ENCODE measurements at regions not wholly inside any gene's neighbourhood (a gene's known extent, or its start where the extent isn't known, plus 50 kb on each side); places are given as distances from the start of the nearest gene placed in this dataset.
"Not testable (repeated sequence)": the region's sequence is repeated elsewhere in the genome, so short reads cannot be mapped to it uniquely, and the experiment has no call there.

DNA sequence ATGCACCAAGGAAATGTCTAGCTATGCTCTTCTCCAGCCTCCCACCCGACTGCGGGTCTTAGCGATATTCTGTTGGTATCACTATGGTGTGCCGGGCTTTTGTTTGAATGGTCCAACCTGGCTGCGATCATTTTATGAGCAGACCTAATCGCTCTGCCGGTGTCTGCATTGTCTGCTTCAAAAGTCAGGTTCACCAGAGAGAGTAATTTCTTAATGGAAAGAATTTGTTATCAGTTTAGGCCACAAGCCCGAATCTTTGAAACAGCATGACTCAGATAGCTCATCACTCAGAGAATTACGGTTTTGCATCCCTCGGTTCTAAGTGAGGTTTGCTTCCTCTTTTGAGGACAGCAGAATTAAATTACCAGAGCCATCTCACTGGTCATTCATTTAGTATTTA, 521.0 kb upstream of the ARID1B start:
- DNase-seq: no peak

DNA sequence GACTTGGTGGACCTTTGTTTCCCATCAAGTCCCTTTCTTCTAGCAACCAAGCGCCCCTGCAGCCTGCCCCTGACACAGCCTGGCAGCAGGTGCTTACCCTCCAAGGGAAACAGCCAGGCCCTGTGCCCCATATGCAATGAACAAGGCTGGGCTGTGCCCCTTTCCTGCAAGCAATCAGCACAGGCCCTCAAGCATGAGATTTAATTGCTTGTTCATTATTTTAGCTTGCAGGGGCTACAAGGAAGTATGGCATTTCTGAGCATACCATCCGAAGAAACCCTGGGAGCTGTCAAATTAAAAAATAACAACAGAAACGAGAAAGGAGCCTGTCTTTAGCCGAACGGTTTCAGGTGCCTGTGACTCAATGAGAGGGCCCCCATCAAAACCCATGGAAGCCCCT, 522.9 kb upstream of the ARID1B start:
- no peak for DNase-seq

DNA sequence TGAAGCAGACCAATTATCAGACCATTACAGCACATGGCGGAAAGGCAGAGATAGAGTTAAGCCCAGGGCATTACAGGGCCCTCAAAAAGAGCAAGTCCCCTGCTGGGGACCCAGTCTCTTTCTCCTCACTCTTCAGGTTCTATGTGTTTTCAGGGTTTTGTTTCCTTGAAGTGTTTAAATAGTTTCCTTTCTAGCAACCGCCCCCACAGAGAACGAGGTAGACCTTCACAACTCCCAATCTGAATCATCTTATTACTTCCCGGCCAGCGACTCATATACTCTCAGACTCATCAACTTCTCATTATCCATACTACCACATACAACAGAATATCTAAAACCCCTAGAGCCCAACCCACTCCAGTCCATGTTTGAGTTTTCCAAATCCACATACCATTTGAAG, 526.6 kb upstream of the ARID1B start:
- no peak for DNase-seq

DNA sequence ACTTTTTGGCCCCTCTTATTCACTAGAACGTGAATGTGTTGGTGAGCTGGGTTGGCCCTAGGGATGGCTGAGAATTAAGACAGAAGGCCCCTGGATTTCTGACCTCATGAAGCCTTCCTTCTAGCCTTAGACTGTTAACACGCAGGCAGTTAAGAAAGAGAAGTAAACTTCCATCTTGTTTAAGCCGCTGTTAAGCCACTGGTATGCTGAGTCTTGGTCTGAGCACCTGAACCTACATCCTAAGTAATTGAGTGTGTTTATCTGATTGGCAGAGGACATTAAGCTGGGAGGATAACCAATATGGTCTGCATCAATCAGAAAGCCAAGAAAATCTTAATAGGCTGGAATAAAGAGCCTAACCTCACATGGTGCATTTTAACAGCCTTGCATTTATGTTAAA, 535.0 kb upstream of the ARID1B start:
- no peak for DNase-seq

DNA sequence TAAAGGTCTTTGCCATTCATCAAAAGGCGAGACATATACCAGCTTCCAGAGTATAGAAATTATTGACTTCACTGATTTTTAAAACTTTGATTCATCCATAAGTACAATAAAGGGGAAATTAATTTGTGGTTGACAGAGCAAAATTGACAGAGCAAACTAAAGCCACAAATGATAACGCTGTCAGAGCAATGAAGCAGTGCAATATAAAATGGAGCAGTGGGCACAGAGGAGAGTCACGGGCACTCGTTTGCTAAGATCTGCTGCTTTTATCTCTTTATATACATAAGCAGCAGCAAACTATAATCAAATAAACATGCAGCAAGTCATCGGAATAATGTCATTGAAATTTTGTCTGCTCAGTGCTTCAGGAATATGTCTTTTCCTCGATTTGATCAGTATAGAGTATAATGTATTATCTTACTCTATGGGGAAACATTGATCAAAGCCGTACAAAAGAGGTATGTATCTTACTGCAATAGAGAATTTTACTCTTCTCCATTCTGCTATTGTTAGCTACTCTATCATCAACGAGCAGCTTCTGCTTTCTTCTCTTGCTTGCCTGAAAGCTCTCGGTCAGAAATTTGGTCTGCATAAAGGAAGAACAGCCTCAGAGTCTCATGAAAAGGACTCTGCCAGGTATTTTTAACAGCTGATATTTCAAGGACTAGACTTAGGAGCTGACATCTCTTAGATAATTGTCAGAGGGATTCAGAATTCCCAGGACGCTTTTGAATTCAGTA, 546.0 kb upstream of the ARID1B start:
- DNase-seq: no peak

DNA sequence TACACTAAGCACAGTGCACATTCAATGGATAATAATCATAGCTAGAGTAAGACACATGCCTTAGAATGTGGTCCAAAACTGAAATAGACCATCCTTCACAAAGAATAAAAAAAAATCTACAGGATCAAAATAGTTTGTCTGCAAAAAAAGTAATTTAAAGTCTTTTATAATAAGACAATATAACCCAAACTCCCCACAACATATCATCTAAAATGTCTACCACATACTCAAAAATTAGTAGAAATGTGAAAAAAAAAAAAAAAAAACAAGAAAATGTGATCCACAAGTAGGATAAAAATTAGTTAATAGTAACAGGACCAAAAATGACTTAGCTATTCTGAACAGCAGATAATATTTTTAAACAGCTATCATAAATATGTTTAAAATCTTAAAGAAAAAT, 557.2 kb upstream of the ARID1B start:
- DNase-seq: no peak

DNA sequence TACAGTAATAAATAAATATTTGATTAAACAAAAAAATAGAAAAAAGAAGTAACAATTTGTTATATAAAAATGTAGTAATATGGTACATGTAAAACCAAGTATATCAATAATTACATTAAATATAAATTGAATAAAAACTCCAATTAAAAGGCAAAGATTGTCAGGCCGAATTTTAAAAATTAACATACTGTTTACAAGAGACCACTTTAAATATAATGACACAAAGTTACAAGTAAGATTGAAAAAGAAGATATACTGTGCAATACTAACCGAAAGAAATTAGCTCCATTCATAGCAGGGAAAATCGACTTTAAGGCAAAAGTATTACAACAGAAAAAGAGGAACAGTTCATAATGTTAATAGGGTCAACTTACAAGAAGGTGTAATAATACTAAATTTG, 571.5 kb upstream of the ARID1B start:
- DNase-seq: no peak

DNA sequence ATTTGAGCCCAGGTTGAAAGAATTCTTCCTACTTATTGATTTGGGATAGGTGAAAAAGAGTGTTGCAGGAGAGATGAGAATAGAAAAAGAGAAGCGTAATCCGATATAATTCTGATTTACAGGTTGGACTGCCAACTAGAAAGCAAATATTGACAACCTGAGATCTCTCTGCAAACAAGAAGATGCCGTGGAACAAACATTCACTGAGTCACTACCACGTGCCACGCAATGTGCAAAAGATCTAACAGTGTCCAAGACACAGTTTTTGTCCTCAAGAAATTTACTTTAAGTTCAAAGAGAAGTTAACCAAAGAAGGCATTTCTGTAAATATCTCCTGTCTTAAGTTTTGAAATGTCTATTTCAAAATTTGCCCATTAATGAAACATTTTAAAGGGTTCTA, 578.0 kb upstream of the ARID1B start:
- no peak for DNase-seq

DNA sequence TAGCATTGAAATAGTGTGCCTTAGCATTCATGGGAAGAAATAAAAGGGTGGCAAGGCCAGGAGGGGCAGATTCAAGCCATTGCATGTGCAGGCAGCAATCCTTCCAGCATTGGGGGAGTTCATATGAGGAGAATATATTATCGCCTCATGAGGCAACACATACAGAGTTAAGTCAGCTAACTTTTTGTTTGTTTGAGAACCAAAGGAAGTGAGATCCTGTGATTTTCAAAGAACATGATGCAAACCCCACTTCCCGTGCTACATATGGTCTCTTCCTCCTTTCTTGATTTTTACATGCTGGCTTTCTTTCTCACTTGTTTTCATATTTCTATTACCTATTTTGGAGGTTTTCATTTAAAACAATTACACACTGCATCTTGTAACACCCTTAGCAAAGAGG, 579.7 kb upstream of the ARID1B start:
- DNase-seq: no peak

DNA sequence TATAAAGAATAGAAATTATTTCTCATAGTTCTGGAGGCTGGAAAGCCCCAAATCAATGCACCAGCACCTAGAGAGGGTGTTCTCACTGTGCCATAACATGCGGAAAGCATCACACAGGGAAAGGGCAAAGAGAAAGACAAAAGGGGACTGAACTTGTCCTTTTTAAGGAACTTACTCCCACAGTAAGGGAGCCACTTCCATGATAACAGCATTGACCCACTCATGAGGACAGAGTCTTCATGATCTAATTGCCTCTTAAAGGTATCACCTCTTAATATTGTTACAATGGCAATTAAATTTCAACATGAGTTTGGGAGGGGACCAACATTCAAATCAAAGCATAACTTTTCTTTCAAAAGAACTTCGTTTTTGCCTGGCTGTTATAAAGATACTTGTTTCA, 582.2 kb upstream of the ARID1B start:
- no peak for DNase-seq

DNA sequence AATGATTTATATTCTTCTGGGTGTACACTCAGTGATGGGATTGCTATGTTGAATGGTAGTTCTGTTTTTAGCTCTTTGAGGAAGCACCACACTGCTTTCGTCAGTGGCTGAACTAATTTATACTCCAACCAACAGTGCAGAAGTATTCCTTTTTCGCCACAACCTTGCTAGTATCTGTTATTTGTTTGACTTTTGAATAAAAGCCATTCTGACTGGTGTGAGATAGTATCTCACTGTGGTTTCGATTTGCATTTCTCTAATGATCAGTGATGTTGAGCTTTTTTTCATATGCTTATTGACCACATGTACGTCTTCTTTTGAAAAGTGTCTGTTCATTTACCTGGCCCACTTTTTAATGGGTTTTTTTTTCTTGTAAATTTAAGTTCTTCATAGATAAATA, 583.8 kb upstream of the ARID1B start:
- DNase-seq: no peak

DNA sequence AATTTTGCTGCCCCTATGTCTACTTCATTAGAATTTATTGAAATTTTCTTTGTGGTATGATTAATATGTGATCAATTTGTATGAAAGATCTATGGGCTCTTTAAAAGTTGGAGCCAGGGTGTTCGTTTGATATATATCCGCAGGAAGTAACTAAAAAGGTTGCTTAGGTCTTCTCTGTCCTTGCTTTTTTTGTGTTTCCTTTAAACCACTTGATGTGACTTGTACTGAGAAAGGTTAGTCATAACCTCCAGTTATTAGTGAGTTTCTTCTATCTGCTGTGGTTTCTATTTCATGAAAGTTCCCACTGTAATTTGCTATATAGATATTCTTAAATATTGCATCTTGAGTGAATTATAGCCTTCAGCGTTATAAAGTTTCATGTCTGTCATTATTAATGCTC, 585.3 kb upstream of the ARID1B start:
- DNase-seq: no peak

DNA sequence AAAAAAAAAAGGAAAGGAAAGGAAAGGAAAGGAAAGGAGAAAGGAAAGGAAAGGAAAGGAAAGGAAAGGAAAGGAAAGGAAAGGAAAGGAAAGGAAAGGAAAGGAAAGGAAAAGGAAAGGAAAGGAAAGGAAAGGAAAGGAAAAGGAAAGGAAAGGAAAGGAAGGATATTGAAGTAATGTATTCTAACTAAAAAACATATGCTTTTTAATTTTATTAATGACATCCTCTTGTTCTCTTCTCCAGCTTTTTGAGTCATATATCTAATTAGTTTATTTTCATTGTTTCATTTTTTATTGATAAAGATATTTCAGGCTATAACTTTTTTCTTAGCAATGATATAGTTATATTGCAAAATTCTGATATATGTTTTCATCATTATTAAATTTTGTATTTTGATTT, 585.8 kb upstream of the ARID1B start:
- DNase-seq: not testable (repeated sequence)

DNA sequence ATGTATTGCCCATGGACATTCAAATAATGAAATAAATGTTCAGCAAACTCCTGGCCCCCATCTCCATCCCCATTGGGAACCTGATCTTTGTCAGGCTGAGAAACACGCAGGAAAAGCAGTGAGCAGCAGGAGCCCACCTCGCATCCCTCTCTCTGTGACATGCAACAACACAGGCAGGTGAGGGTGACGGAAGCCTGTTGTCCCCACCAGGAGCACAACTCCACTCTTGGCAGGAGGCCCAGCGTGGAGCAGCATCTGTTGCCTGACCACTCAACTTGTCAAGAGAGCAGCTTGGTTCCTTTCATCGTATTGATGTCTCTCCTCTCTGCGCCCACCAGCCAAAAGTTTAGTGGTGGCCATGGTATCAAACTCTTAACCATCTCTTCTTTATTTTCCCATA, 586.9 kb upstream of the ARID1B start:
- no peak for DNase-seq

DNA sequence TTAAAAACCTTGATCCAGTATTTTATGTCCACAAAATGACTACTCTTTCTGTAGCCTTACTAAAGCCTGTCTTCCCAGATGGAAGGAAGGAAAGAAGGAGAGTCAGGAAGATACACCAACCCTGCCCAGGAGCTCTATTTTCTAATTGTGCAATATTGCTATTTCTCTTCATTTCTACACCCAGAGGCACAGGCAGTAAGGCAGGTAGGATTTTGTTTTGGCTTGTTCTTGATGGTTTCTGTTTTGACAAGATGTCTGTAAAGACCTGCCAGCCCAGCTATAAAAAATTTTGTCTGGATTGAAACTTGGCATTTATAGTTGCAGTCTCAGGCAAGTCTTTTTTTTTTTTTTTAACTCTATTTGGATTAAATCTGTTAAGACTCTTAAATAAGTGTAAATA, 587.5 kb upstream of the ARID1B start:
- DNase-seq: no peak

DNA sequence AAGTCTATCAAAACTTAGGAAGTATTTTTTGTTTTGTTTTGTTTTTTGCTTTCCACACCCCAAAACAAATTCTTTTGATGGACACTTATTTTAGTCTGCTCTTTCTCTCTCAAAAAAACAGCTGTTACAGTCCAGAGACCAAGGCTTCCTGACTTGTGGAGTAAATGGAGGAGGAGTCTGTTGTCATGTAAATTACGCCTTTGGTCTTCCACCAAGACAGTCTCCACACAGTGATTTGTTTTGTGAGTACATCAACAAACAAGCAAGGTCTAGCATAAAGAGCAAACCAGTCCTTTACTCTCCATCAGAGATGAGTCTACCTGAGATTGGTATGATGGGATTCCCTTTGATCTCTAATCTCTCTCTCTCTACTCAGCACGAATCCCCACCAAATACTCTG, 588.0 kb upstream of the ARID1B start:
- no peak for DNase-seq

DNA sequence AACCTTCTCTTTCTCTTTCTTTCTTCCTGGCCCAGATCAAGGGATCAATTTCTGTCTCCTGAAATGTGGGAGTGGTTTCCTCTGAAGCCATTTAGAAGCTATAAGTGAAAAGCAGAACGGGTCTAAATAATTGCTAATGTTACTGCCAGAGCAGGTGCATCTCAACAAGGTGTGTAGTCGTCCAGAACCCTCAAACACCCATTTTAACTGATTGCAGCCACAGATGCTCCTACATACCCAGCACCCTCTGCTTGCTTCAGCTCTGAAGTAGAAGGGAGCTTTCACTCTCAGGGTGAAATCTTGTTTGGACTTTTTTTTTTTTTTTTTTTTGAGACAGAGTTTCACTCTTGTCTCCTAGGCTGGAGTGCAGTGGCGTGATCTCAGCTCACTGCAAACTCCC, 592.1 kb upstream of the ARID1B start:
- no peak for DNase-seq

DNA sequence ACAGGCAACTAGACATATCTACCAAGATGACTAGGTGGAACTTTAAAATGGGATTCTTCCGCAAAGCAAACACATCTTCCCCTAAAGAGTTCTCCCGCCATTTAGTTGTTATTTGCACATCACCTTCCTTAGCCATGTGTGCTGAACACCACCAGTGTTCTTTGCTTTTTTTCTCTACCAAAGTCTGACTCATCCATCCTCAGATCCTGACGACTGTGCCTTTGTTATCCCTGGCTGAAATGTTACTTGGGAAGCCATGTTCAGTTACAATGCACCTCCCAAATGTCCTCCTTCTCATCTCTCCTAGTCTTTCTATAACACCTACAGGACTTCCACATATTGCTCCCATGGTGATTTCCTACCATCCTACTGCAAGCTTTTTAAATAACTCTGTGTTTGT, 593.5 kb upstream of the ARID1B start:
- DNase-seq: no peak

DNA sequence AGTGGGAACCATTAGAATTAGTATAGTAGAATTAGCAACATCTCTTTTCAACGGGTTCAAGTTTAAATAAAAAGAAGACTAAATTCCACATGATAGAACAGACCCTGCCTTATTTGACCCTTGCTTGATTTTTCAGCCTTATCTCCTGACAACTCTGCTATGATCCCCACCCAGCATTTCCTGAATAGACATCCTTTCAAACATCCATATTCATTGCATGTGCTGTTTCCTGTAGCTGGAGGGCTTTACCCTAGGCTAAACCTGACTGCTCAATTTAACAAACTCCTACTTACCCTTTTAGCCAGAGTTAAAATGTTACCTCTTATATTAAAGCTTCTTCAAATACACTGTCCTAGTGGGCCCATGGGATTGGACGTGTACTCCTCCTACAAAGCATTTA, 594.8 kb upstream of the ARID1B start:
- DNase-seq: no peak

DNA sequence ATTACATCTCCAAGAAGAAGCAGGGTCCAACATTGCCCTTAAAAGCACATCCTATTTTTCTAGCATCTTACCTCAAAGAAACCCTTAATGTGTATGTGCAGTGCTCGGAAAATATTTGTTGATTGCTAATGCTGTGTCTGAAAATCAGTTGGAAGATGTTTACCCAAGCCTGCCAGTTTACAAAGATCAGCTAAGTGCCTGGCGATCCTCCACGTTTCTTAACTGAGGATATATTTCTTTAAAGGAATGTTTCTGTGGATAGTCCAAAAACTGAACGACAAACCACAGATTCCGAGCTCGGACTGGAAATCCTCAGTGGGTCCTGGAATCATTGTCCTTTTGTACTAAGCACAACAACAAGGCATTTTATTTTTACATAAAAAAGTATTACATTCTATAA, 595.7 kb upstream of the ARID1B start:
- no peak for DNase-seq

DNA sequence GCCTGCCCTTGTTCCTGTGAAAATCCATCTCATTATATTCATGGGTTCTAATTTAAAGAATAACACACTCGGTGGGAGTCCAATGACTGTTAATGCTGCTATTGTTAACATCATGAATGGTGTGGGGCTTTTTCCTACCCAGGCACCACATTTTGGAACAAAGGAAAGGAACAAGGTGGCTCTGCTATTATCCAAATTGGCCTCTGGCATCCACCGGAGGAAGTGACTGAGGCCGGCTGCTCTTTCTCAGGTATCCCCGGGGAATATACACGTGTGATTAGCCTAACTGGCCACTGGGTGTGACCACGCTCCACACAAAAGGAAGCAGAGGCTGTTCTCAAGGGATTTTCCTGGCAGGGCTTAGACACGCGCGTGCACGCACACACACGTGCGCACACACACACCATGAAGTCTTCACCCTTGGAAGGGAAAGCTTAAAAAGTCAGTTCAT, 601.2 kb upstream of the ARID1B start:
- DNase-seq: no peak

DNA sequence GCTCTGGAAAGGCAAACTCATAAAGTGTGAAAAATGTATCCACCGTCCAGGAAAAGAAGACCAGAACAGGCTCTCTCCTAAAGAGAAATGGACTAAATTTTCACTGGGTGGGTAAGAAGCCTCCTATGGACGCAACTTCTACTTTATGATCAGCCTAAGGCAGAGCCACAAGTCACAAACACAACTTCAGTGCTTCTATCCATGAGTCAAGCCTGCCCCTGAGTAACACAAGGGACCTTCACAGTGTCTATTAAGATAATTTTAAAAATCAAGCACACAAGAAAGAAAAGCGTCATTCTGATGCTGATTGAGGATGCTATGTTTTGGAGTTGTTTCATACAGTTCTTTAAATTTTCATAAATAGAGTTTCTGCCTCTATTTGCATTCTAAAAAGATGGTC, 601.7 kb upstream of the ARID1B start:
- DNase-seq: no peak

DNA sequence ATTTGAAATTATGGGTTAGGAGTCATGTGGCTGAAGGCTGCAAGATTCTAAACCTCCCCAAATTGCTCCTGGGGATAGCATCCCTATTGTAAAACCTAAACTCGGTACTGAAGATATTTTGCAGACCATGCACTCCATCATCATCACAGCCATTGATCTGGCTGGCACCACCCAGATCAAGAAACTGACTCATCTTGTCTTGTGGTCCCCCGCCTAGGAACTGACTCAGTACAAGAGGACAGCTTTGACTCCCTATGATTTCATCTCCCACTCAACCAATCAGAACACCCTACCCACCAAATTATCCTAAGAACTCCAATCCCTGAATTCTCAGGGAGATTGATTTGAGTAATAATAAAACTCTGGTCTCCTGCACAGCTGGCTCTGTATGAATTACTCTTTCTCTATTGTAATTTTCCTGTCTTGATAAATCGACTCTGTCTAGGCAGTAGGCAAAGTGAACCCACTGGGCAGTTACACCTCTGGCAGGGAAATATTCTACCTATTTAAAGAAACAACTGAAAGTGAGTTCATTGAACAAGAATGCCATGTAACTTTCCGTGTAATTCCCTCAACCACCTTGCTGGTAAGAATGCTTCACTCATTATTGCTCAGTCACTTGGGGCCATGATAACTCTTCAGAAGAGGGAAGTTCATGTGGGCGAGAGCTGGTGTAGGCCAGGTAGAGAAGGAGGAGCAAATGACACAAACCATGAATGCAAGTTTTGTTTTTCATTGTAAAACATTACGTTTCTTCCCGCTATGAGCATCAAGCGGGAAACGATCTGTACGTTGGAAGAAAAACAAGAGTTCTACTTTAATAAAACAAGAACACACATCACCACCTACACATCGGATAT, 602.9 kb upstream of the ARID1B start:
- no peak for DNase-seq

DNA sequence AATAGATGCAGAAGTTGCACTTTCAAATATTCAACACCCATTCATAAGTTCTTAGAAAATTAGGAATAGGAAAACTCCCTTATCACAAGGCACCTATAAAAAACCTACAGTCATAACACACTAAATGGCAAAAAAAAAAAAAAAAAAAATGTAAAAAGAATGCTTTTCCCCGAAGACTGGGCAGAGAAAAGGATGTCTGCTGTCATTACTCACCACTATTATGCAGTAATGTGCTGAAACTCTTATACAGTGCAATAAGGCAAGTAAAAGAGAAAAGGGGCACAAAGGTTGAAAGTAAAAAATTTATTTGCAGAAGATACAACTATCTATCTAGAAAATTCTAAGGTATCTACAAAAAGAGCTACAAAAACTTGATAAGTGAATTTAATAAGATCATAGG, 607.8 kb upstream of the ARID1B start:
- DNase-seq: no peak

DNA sequence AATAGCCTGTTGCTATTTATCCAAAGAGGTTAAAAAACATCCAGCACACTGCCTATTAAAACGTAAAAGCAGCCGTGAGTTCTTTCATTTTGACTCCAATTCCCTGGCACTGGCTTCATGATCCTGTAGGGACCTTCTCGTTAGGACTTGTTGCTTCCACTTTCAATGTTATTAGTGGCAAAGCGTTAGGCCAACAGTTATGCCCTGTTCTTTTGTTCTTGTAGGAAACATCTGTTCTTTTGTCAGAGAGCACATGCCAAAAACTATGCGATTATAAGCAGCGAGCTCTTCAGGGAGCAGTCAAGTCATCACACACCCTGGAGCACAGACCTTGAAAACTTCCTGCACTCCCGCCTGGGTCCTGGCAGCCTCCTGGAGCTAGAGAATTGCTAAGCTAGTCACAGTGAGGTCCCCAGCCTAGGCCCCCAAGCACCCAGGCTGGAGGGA, 609.5 kb upstream of the ARID1B start:
- DNase-seq: no peak
